Testis (tissue), 2 donors: ENCODE measurements at regions not wholly inside any gene's neighbourhood (a gene's known extent, or its start where the extent isn't known, plus 50 kb on each side); places are given as distances from the start of the nearest gene placed in this dataset.

Experiments used
- DNase-seq: peaks from one replicate; pipeline ENCODE4 v3.0.0-alpha.2; 2019
- H3K27ac ChIP-seq, 2 donors: fragments of 200-600 bp; sonication (generic); one replicate each; pipeline ENCODE4 v1.5.1; 2019
- H3K27me3 ChIP-seq: fragments of 200-600 bp; sonication (generic); one replicate; pipeline ENCODE4 v1.5.1; 2019
- H3K36me3 ChIP-seq: fragments of 200-600 bp; sonication (generic); one replicate; pipeline ENCODE4 v1.5.1; 2017; ENCODE audit warnings: low read depth; ENCODE audit errors: missing control alignments
- H3K4me1 ChIP-seq: fragments of 200-600 bp; sonication (generic); one replicate; pipeline ENCODE4 v1.5.1; 2019
- H3K4me3 ChIP-seq, 2 donors: fragments of 200-600 bp; sonication (generic); one replicate each; pipeline ENCODE4 v1.5.1; 2017 to 2019
- H3K9me3 ChIP-seq: fragments of 200-600 bp; sonication (generic); one replicate; pipeline ENCODE4 v1.5.1; 2017
- CTCF ChIP-seq, 3 experiments: fragments of 450-650 bp in 2 of 3; fragments of 200-600 bp in 1 of 3; sonication (generic) in 1 of 3; IDR thresholded peaks; one replicate each; pipeline ENCODE4 v1.5.1; 2016 to 2019; ENCODE audit warnings: antibody characterized with exemption in 3 of 3, mild to moderate bottlenecking in 2 of 3, moderate library complexity in 1 of 3
- POLR2A ChIP-seq: fragments of 450-650 bp; IDR thresholded peaks from one replicate; pipeline ENCODE4 v1.6.1; 2017; ENCODE audit warnings: antibody characterized with exemption, mild to moderate bottlenecking, moderate library complexity
- WGBS, 2 donors: methylation state at CpG; one replicate each; pipeline ENCODE4 v1.1.5; 2018; 5-methylcytosine and 5-hydroxymethylcytosine counted together
- intact Hi-C: fragments of 100-400 bp; cut with DNase I; formaldehyde crosslinking; loops from one replicate; pipeline ENCODE4 v1.15.1; 2023; ENCODE audit warnings: low total_unique reads

- no peaks in the 10 kb centered on the region for H3K36me3 ChIP-seq
- H3K4me1 ChIP-seq, result peaks cover 20% of the 10 kb centered on the region
- no peak for TF ChIP-seq POLR2A
- TF ChIP-seq CTCF (IDR thresholded peaks at IDR 0.05), result no peak
- no peak for DNase-seq
- no peaks in the 10 kb centered on the region for H3K27me3 ChIP-seq
- intact Hi-C loops, result no loop called here
- H3K9me3 ChIP-seq, result no peaks in the 10 kb centered on the region
- peak overlapping the region; percentile 5 to 21 for H3K27ac ChIP-seq
- WGBS, 2 donors, result 19 to 32% methylated on average over 15 of the region's 15 CpGs
- H3K4me3 ChIP-seq, result no peak overlapping the region
Measured at GRCh38 chr2:240244543-240244942, 104.1 kb upstream of the OTOS start.

GRCh38 chr2:240245184-240245583, 104.7 kb upstream of the OTOS start:
- H3K4me1 ChIP-seq, result peaks cover 27% of the 10 kb centered on the region
- no peak for DNase-seq
- intact Hi-C loops, result no loop called here
- no peaks in the 10 kb centered on the region for H3K36me3 ChIP-seq
- no peak for TF ChIP-seq CTCF (IDR thresholded peaks at IDR 0.05)
- TF ChIP-seq POLR2A, result no peak
- WGBS, 2 donors, result 67 to 74% methylated on average over 4 of the region's 4 CpGs
- H3K4me3 ChIP-seq, result peak overlapping the region; percentile 1 to 3
- no peaks in the 10 kb centered on the region for H3K27me3 ChIP-seq
- no peaks in the 10 kb centered on the region for H3K9me3 ChIP-seq
- no peak overlapping the region for H3K27ac ChIP-seq

- Histone ChIP-seq H3K36me3 (no peaks in the 10 kb centered on the region), H3K27ac (no peak overlapping the region), H3K27me3 (no peaks in the 10 kb centered on the region), H3K9me3 (no peaks in the 10 kb centered on the region), H3K4me1 (peaks cover 32% of the 10 kb centered on the region), H3K4me3 (peak overlapping the region; percentile 1 to 3)
- TF ChIP-seq POLR2A (no peak), CTCF (IDR thresholded peaks at IDR 0.05) (no peak)
- WGBS, 2 donors, result 69 to 90% methylated on average over 15 to 23 of the region's 23 CpGs
- intact Hi-C loops, result no loop called here
- no peak for DNase-seq
Measured at GRCh38 chr2:240245706-240246105, 105.2 kb upstream of the OTOS start.

GRCh38 chr2:240246173-240246820, 105.8 kb upstream of the OTOS start:
- no peak overlapping the region for H3K27ac ChIP-seq
- no peaks in the 10 kb centered on the region for H3K36me3 ChIP-seq
- H3K9me3 ChIP-seq, result no peaks in the 10 kb centered on the region
- 93 to 94% methylated on average over 14 to 15 of the region's 15 CpGs for WGBS, 2 donors
- intact Hi-C loops, result no loop called here
- H3K4me1 ChIP-seq, result peaks cover 38% of the 10 kb centered on the region
- H3K4me3 ChIP-seq, result no peak overlapping the region
- TF ChIP-seq POLR2A (no peak), CTCF (IDR thresholded peaks at IDR 0.05) (no peak)
- H3K27me3 ChIP-seq, result no peaks in the 10 kb centered on the region
- DNase-seq, result no peak

GRCh38 chr2:240247241-240247867, 106.9 kb upstream of the OTOS start:
- no peak for DNase-seq
- no peak overlapping the region for H3K4me3 ChIP-seq
- H3K9me3 ChIP-seq, result no peaks in the 10 kb centered on the region

More at GRCh38 chr2:240247241-240247867, 106.9 kb upstream of the OTOS start:
- Histone ChIP-seq H3K27me3 (no peaks in the 10 kb centered on the region), H3K4me1 (peaks cover 46% of the 10 kb centered on the region), H3K27ac (no peak overlapping the region), H3K36me3 (no peaks in the 10 kb centered on the region)
- 85 to 94% methylated on average over 8 to 10 of the region's 10 CpGs for WGBS, 2 donors
- intact Hi-C loops, result no loop called here
- TF ChIP-seq POLR2A, result no peak
- no peak for TF ChIP-seq CTCF (IDR thresholded peaks at IDR 0.05)
